ENCODE measurements at regions not wholly inside any gene's neighbourhood (a gene's known extent, or its start where the extent isn't known, plus 50 kb on each side); places are given as distances from the start of the nearest gene placed in this dataset.

DNA sequence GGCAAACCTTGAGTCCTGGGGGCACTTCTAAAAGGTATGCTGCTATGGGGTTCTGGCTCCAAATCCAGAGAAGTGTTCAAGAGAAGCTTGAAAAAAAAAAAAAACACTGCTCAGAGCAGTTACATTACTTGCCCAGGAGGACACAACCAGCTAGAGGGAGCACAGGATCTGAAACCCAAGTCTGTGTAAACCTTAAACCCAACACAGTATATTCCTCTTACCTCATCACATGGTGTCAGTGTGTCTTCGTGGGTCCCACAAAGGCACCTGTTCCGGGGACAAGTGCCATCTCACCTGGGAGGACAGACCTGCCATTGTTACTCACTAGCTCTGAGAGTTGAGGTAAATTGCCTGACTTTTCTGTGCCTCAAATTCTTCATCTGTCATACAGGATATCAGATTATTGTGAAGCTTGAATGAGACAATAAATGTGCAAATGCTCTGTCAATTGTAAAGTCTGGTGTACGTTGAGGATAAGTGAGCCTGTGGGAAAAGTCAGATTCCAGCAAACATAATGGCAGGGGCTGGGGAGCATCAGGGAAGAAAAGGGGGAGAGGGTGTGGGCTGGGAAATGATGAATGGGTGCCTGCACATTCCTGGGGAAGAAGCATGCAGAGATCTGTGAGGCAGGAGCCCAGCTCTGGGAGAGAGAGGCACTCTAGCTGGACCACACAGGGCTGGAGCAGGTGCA, 170.4 kb upstream of the ZC3H12A start:
- TF ChIP-seq POLR2A (IDR thresholded peaks at IDR 0.05): no peak
- TF ChIP-seq, protein P1, sequence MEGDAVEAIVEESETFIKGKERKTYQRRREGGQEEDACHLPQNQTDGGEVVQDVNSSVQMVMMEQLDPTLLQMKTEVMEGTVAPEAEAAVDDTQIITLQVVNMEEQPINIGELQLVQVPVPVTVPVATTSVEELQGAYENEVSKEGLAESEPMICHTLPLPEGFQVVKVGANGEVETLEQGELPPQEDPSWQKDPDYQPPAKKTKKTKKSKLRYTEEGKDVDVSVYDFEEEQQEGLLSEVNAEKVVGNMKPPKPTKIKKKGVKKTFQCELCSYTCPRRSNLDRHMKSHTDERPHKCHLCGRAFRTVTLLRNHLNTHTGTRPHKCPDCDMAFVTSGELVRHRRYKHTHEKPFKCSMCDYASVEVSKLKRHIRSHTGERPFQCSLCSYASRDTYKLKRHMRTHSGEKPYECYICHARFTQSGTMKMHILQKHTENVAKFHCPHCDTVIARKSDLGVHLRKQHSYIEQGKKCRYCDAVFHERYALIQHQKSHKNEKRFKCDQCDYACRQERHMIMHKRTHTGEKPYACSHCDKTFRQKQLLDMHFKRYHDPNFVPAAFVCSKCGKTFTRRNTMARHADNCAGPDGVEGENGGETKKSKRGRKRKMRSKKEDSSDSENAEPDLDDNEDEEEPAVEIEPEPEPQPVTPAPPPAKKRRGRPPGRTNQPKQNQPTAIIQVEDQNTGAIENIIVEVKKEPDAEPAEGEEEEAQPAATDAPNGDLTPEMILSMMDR (IDR thresholded peaks at IDR 0.05): no peak
